Trophoblast cell (in vitro differentiated cells and primary cell): ENCODE measurements at regions not wholly inside any gene's neighbourhood (a gene's known extent, or its start where the extent isn't known, plus 50 kb on each side); places are given as distances from the start of the nearest gene placed in this dataset.

Experiments used
- DNase-seq, 2 donors: peaks; one replicate each; pipeline ENCODE4 v3.0.0-alpha.2; 2016
- H2AFZ ChIP-seq: 2 replicates; pipeline ENCODE4 v1.6.1; 2013; ENCODE audit warnings: low read length, moderate library complexity, mild to moderate bottlenecking; ENCODE audit not compliant: insufficient read depth, poor library complexity
- H2AK5ac ChIP-seq: 2 replicates; pipeline ENCODE4 v1.6.1; 2013; ENCODE audit warnings: mild to moderate bottlenecking, low read length
- H2BK120ac ChIP-seq: 2 replicates; pipeline ENCODE4 v1.6.1; 2013; ENCODE audit warnings: low read length, mild to moderate bottlenecking, moderate library complexity; ENCODE audit not compliant: insufficient read depth, poor library complexity
- H2BK12ac ChIP-seq: 2 replicates; pipeline ENCODE4 v1.6.1; 2013; ENCODE audit warnings: mild to moderate bottlenecking, low read length, moderate library complexity
- H2BK5ac ChIP-seq: 2 replicates; pipeline ENCODE4 v1.6.1; 2013; ENCODE audit warnings: low read length, low read depth, moderate library complexity, mild to moderate bottlenecking; ENCODE audit not compliant: poor library complexity
- H3K14ac ChIP-seq: 2 replicates; pipeline ENCODE4 v1.6.1; 2013; ENCODE audit warnings: mild to moderate bottlenecking, low read length
- H3K18ac ChIP-seq: 2 replicates; pipeline ENCODE4 v1.6.1; 2013; ENCODE audit warnings: mild to moderate bottlenecking, low read length
- H3K23ac ChIP-seq: 2 replicates; pipeline ENCODE4 v1.6.1; 2013; ENCODE audit warnings: low read length
- H3K27ac ChIP-seq: 2 replicates; pipeline ENCODE4 v1.5.1; 2013; ENCODE audit warnings: low read depth, mild to moderate bottlenecking, inconsistent platforms, low read length, moderate library complexity
- H3K27me3 ChIP-seq: 2 replicates; pipeline ENCODE4 v1.6.1; 2013; ENCODE audit warnings: inconsistent platforms, mild to moderate bottlenecking, low read length, moderate library complexity; ENCODE audit not compliant: insufficient read depth
- H3K36me3 ChIP-seq, 2 experiments: 1 replicate in 1 of 2; 2 replicates in 1 of 2; pipeline ENCODE4 v1.6.1; 2013; ENCODE audit warnings: low read length in 2 of 2, mild to moderate bottlenecking in 2 of 2, moderate library complexity in 1 of 2; ENCODE audit not compliant: insufficient read depth in 2 of 2, control insufficient read depth in 1 of 2
- H3K4ac ChIP-seq: 2 replicates; pipeline ENCODE4 v1.6.1; 2013; ENCODE audit warnings: low read depth, mild to moderate bottlenecking, low read length, moderate library complexity
- H3K4me1 ChIP-seq, 2 experiments: 1 replicate in 1 of 2; 2 replicates in 1 of 2; pipeline ENCODE4 v1.6.1; 2013; ENCODE audit warnings: low read length in 2 of 2, mild to moderate bottlenecking in 2 of 2, moderate library complexity in 1 of 2; ENCODE audit not compliant: insufficient read depth in 2 of 2, control insufficient read depth in 1 of 2
- H3K4me2 ChIP-seq: 2 replicates; pipeline ENCODE4 v1.6.1; 2013; ENCODE audit warnings: inconsistent platforms, mild to moderate bottlenecking, low read length, moderate library complexity
- H3K4me3 ChIP-seq: 2 replicates; pipeline ENCODE4 v1.5.1; 2013; ENCODE audit warnings: mild to moderate bottlenecking, low read depth, low read length, inconsistent platforms
- H3K79me1 ChIP-seq: one replicate; pipeline ENCODE4 v1.6.1; 2013; ENCODE audit warnings: low read length
- H3K79me2 ChIP-seq: 2 replicates; pipeline ENCODE4 v1.6.1; 2013; ENCODE audit warnings: low read length, mild to moderate bottlenecking; ENCODE audit not compliant: control insufficient read depth, insufficient read depth, poor library complexity
- H3K9ac ChIP-seq: 2 replicates; pipeline ENCODE4 v1.6.1; 2013; ENCODE audit warnings: mild to moderate bottlenecking, low read length
- H3K9me3 ChIP-seq: 2 replicates; pipeline ENCODE4 v1.6.1; 2013; ENCODE audit warnings: low read depth, mild to moderate bottlenecking, control low read depth, inconsistent platforms, low read length; ENCODE audit not compliant: insufficient read depth
- H4K12ac ChIP-seq: 2 replicates; pipeline ENCODE4 v1.6.1; 2013; ENCODE audit warnings: low read depth, mild to moderate bottlenecking, low read length, moderate library complexity
- H4K8ac ChIP-seq: 2 replicates; pipeline ENCODE4 v1.6.1; 2013; ENCODE audit warnings: low read depth, mild to moderate bottlenecking, low read length, moderate library complexity
- H4K91ac ChIP-seq: one replicate; pipeline ENCODE4 v1.6.1; 2013; ENCODE audit warnings: low read depth, mild to moderate bottlenecking, low read length, moderate library complexity
- WGBS: extraction: QIAGEN DNeasy Blood & Tissue Kit; methylation state at CpG from one replicate; pipeline ENCODE4 v1.1.7; 2013; ENCODE audit warnings: missing lambda C conversion rate; ENCODE audit not compliant: insufficient read length, insufficient coverage; ENCODE audit errors: extremely low coverage; 5-methylcytosine and 5-hydroxymethylcytosine counted together

GRCh38 chr1:13889495-13889894 lies 189.5 kb downstream of the PRDM2 start:
- Histone ChIP-seq H3K36me3 (no peaks in the 10 kb centered on the region), H3K14ac (no peak overlapping the region), H3K79me2 (no peaks in the 10 kb centered on the region), H3K18ac (no peak overlapping the region), H4K8ac (no peak overlapping the region), H3K9me3 (peaks cover 2% of the 10 kb centered on the region), H3K27ac (no peak overlapping the region), H3K27me3 (peaks cover 31% of the 10 kb centered on the region), H4K12ac (no peak overlapping the region), H3K4ac (no peak overlapping the region), H2BK12ac (no peak overlapping the region), H3K4me2 (no peak overlapping the region), H4K91ac (no peak overlapping the region), H3K4me1 (peaks cover 2 to 4% of the 10 kb centered on the region in 2 experiments), H3K23ac (no peak overlapping the region), H2AK5ac (no peak overlapping the region), H2BK5ac (no peak overlapping the region), H3K79me1 (no peaks in the 10 kb centered on the region), H2AFZ (no peak overlapping the region), H2BK120ac (no peak overlapping the region), H3K4me3 (no peak overlapping the region), H3K9ac (no peak overlapping the region)
- no CpG with 5 or more reads among the region's 3 CpGs for WGBS
- DNase-seq, result no peak

- no peak overlapping the region for H2AFZ ChIP-seq
- H4K91ac ChIP-seq, result no peak overlapping the region
- no peak overlapping the region for H3K23ac ChIP-seq
- H3K79me2 ChIP-seq, result no peaks in the 10 kb centered on the region
- H3K9ac ChIP-seq, result no peak overlapping the region
- H3K18ac ChIP-seq, result no peak overlapping the region
- no peak overlapping the region for H3K27ac ChIP-seq
- no peaks in the 10 kb centered on the region for H3K79me1 ChIP-seq
- WGBS, result no CpG with 5 or more reads among the region's 2 CpGs
- no peaks in the 10 kb centered on the region for H3K36me3 ChIP-seq
- H3K4ac ChIP-seq, result no peak overlapping the region
- H3K27me3 ChIP-seq, result peaks cover 31% of the 10 kb centered on the region
- H3K14ac ChIP-seq, result no peak overlapping the region
- peaks cover 2 to 4% of the 10 kb centered on the region in 2 experiments for H3K4me1 ChIP-seq
- H3K4me3 ChIP-seq, result no peak overlapping the region
- no peak overlapping the region for H2BK5ac ChIP-seq
- no peak overlapping the region for H2BK120ac ChIP-seq
- DNase-seq, result no peak
- H4K12ac ChIP-seq, result no peak overlapping the region
- H3K4me2 ChIP-seq, result no peak overlapping the region
- no peak overlapping the region for H2BK12ac ChIP-seq
- peaks cover 2% of the 10 kb centered on the region for H3K9me3 ChIP-seq
- H4K8ac ChIP-seq, result no peak overlapping the region
- H2AK5ac ChIP-seq, result no peak overlapping the region
Observed at GRCh38 chr1:13890766-13891165, 190.8 kb downstream of the PRDM2 start.

- no peak overlapping the region for H4K91ac ChIP-seq
- peaks cover 2% of the 10 kb centered on the region for H3K9me3 ChIP-seq
- H3K9ac ChIP-seq, result no peak overlapping the region
- H3K4me2 ChIP-seq, result no peak overlapping the region
- H4K12ac ChIP-seq, result no peak overlapping the region
- no peak overlapping the region for H3K4ac ChIP-seq
- no peak for DNase-seq
- H3K27me3 ChIP-seq, result peaks cover 31% of the 10 kb centered on the region
- H2BK12ac ChIP-seq, result no peak overlapping the region
- H3K23ac ChIP-seq, result no peak overlapping the region
- H2AFZ ChIP-seq, result no peak overlapping the region
- no peak overlapping the region for H3K27ac ChIP-seq
- no peak overlapping the region for H2AK5ac ChIP-seq
- H3K14ac ChIP-seq, result no peak overlapping the region
- WGBS, result no CpG with 5 or more reads among the region's 7 CpGs
- no peak overlapping the region for H2BK120ac ChIP-seq
- H3K4me1 ChIP-seq, result peaks cover 2 to 4% of the 10 kb centered on the region in 2 experiments
- H3K18ac ChIP-seq, result no peak overlapping the region
- H3K36me3 ChIP-seq, result no peaks in the 10 kb centered on the region
- H3K79me2 ChIP-seq, result no peaks in the 10 kb centered on the region
- no peak overlapping the region for H4K8ac ChIP-seq
- H3K79me1 ChIP-seq, result no peaks in the 10 kb centered on the region
- H2BK5ac ChIP-seq, result no peak overlapping the region
- H3K4me3 ChIP-seq, result no peak overlapping the region
Observed at GRCh38 chr1:13892198-13892597, 192.2 kb downstream of the PRDM2 start.

GRCh38 chr1:13892671-13893325 lies 192.8 kb downstream of the PRDM2 start:
- no peak overlapping the region for H2BK120ac ChIP-seq
- H2BK5ac ChIP-seq, result no peak overlapping the region
- no peaks in the 10 kb centered on the region for H3K36me3 ChIP-seq
- H4K8ac ChIP-seq, result no peak overlapping the region
- peaks cover 2% of the 10 kb centered on the region for H3K9me3 ChIP-seq
- no peak overlapping the region for H4K12ac ChIP-seq
- WGBS, result no CpG with 5 or more reads among the region's 57 CpGs
- H3K4ac ChIP-seq, result no peak overlapping the region
- H2BK12ac ChIP-seq, result no peak overlapping the region
- H3K18ac ChIP-seq, result no peak overlapping the region
- H3K4me2 ChIP-seq, result peak overlapping the region; percentile 71
- DNase-seq, result no peak
- no peak overlapping the region for H3K9ac ChIP-seq
- peaks cover 35% of the 10 kb centered on the region for H3K27me3 ChIP-seq
- H3K79me2 ChIP-seq, result no peaks in the 10 kb centered on the region
- H2AK5ac ChIP-seq, result no peak overlapping the region
- no peak overlapping the region for H3K14ac ChIP-seq
- H3K79me1 ChIP-seq, result no peaks in the 10 kb centered on the region
- H3K4me3 ChIP-seq, result peak overlapping the region; percentile 37
- no peak overlapping the region for H3K27ac ChIP-seq
- H3K4me1 ChIP-seq, result peaks cover 2 to 4% of the 10 kb centered on the region in 2 experiments
- H4K91ac ChIP-seq, result no peak overlapping the region
- H3K23ac ChIP-seq, result no peak overlapping the region
- no peak overlapping the region for H2AFZ ChIP-seq
